Mesothelial cell of epicardium (in vitro differentiated cells): ENCODE measurements at regions not wholly inside any gene's neighbourhood (a gene's known extent, or its start where the extent isn't known, plus 50 kb on each side); places are given as distances from the start of the nearest gene placed in this dataset.

Source experiments
- DNase-seq, 2 experiments: peaks; one replicate each; pipeline ENCODE4 v3.0.0; 2021; ENCODE audit warnings: low spot score in 2 of 2; ENCODE audit not compliant: unreplicated experiment in 2 of 2
- H3K27ac Mint-ChIP-seq: 2 replicates; pipeline ENCODE4 v1.8.0; 2021; ENCODE audit warnings: mixed read lengths
- H3K27me3 Mint-ChIP-seq: 2 replicates; pipeline ENCODE4 v1.8.0; 2021; ENCODE audit warnings: low read depth, mixed read lengths
- H3K36me3 Mint-ChIP-seq: 2 replicates; pipeline ENCODE4 v1.8.0; 2021; ENCODE audit warnings: mixed read lengths
- H3K4me1 Mint-ChIP-seq: 2 replicates; pipeline ENCODE4 v1.8.0; 2021; ENCODE audit warnings: mixed read lengths
- H3K4me3 Mint-ChIP-seq: 2 replicates; pipeline ENCODE4 v1.8.0; 2021; ENCODE audit warnings: mild to moderate bottlenecking, moderate library complexity, mixed read lengths
- H3K9me3 Mint-ChIP-seq: 2 replicates; pipeline ENCODE4 v1.8.0; 2021; ENCODE audit warnings: mixed read lengths
- CTCF ChIP-seq: fragments of 200-600 bp; sonication (generic); IDR thresholded peaks from one replicate; pipeline ENCODE4 v1.5.0; 2021; ENCODE audit warnings: antibody characterized with exemption; ENCODE audit not compliant: unreplicated experiment

GRCh38 chr10:91570220-91570619 is 62.7 kb downstream of the PPP1R3C start:
- Mint-ChIP-seq H3K4me1 (peaks cover 10% of the 10 kb centered on the region), H3K4me3 (no peak overlapping the region), H3K9me3 (peaks cover 4% of the 10 kb centered on the region), H3K27me3 (no peaks in the 10 kb centered on the region), H3K36me3 (no peaks in the 10 kb centered on the region), H3K27ac (no peak overlapping the region)
- no peak for TF ChIP-seq CTCF
- DNase-seq, result no peak

- H3K27ac Mint-ChIP-seq, result no peak overlapping the region
- peaks cover 3% of the 10 kb centered on the region for H3K4me1 Mint-ChIP-seq
- DNase-seq, result no peak
- TF ChIP-seq CTCF, result no peak
- H3K9me3 Mint-ChIP-seq, result peaks cover 4% of the 10 kb centered on the region
- H3K4me3 Mint-ChIP-seq, result no peak overlapping the region
- H3K36me3 Mint-ChIP-seq, result no peaks in the 10 kb centered on the region
- H3K27me3 Mint-ChIP-seq, result no peaks in the 10 kb centered on the region
These were observed 63.3 kb downstream of the PPP1R3C start for GRCh38 chr10:91569522-91569921.

- Mint-ChIP-seq H3K36me3 (no peaks in the 10 kb centered on the region), H3K27me3 (no peaks in the 10 kb centered on the region), H3K4me1 (peaks cover 7% of the 10 kb centered on the region), H3K27ac (no peak overlapping the region), H3K9me3 (no peaks in the 10 kb centered on the region), H3K4me3 (no peak overlapping the region)
- no peak for TF ChIP-seq CTCF
- DNase-seq, result no peak
These were observed 65.1 kb downstream of the PPP1R3C start for GRCh38 chr10:91567815-91568214.

GRCh38 chr10:91566115-91566514 is 66.8 kb downstream of the PPP1R3C start:
- no peaks in the 10 kb centered on the region for H3K36me3 Mint-ChIP-seq
- H3K9me3 Mint-ChIP-seq, result peaks cover 8% of the 10 kb centered on the region
- DNase-seq, result no peak

GRCh38 chr10:91565226-91565625 is 67.6 kb downstream of the PPP1R3C start:
- H3K4me1 Mint-ChIP-seq, result peaks cover 14% of the 10 kb centered on the region

More at GRCh38 chr10:91566115-91566514, 66.8 kb downstream of the PPP1R3C start:
- H3K27ac Mint-ChIP-seq, result no peak overlapping the region
- H3K4me1 Mint-ChIP-seq, result peaks cover 10% of the 10 kb centered on the region
- H3K4me3 Mint-ChIP-seq, result no peak overlapping the region
- no peak for TF ChIP-seq CTCF
- no peaks in the 10 kb centered on the region for H3K27me3 Mint-ChIP-seq

More at GRCh38 chr10:91565226-91565625, 67.6 kb downstream of the PPP1R3C start:
- Mint-ChIP-seq H3K27ac (no peak overlapping the region), H3K9me3 (peaks cover 8% of the 10 kb centered on the region), H3K36me3 (no peaks in the 10 kb centered on the region), H3K4me3 (no peak overlapping the region), H3K27me3 (no peaks in the 10 kb centered on the region)
- no peak for DNase-seq
- no peak for TF ChIP-seq CTCF
